ENCODE measurements at regions not wholly inside any gene's neighbourhood (a gene's known extent, or its start where the extent isn't known, plus 50 kb on each side); places are given as distances from the start of the nearest gene placed in this dataset.

DNA sequence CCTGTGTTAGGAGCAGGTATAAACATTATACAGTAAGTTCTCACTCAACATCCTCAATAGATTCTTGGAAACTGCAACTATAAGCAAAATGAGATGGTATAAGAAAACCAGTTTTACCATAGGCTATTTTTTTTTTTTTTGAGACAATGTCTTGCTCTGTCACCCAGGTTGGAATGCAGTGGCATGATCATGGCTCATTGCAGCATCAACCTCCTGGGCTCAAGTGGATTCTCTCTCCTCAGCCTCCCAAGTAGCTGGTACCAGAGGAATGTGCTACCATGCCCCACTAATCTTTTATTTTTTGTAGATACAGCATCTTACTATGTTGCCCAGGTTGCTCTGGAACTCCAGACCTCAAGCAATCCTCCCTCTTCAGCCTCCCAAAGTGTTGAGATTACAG is 50.1 kb upstream of the ADRB2 start:
- H3K4me1 ChIP-seq (ENCODE audit: control insufficient read depth, extremely low read depth, insufficient read depth, low read length) = peaks cover 3% of the 10 kb centered on the region
- BruUV-seq (replicated peaks) = no TSS peak
- dilution Hi-C loops (cut with MboI; ENCODE audit: extremely low pct_ligation_motif_present, low sequenced_read_pairs) (no loop called here), intact Hi-C loops (cut with micrococcal nuclease) (no loop called here)
- H3K9me3 ChIP-seq (replicated peaks; ENCODE audit: control insufficient read depth, insufficient read depth, low read length) = no peaks in the 10 kb centered on the region
- FAIRE-seq = no peak
- no peaks in the 10 kb centered on the region for H4K20me1 ChIP-seq (replicated peaks; ENCODE audit: control insufficient read depth, extremely low read depth, insufficient read depth, low read length)
- H3K79me2 ChIP-seq (ENCODE audit: control insufficient read depth, insufficient read depth, low read length) = no peaks in the 10 kb centered on the region
- no peak overlapping the region for H3K27ac ChIP-seq (ENCODE audit: insufficient read depth, low read depth, low read length)
- no peak overlapping the region for H3K9ac ChIP-seq (replicated peaks; ENCODE audit: extremely low read depth, insufficient read depth, low read length)
- H3K4me3 ChIP-seq (replicated peaks in 1 of 3; ENCODE audit: insufficient read depth in 1 of 3, low read depth in 1 of 3, low read length in 3 of 3) = no peak overlapping the region
- DNase-seq (ENCODE audit: low read depth, low spot score) = no peak
- H3K36me3 ChIP-seq (ENCODE audit: control insufficient read depth in 2 of 2, extremely low read depth in 1 of 2, insufficient read depth in 2 of 2, low read length in 2 of 2) = no peaks in the 10 kb centered on the region
- ChIA-PET POLR2A (no interaction called here), CTCF (interaction anchor here (0.8 to 1.3 kb wide), 3 partner anchors 12 to 45 kb away, joined by 3 to 7 read pairs (median 3); no protein-coding TSS in a partner anchor)
- H3K27me3 ChIP-seq (ENCODE audit: control insufficient read depth in 2 of 2, insufficient read depth in 2 of 2, low read length in 2 of 2) = peaks cover 2 to 4% of the 10 kb centered on the region in 2 experiments
- H2AFZ ChIP-seq (ENCODE audit: low read depth, low read length) = no peak overlapping the region
- no peak overlapping the region for H3K4me2 ChIP-seq (ENCODE audit: insufficient read depth, low read length)
- no peak for TF ChIP-seq EZH2 (IDR thresholded peaks at IDR 0.05; ENCODE audit: borderline replicate concordance, low read depth, low read length, severe bottlenecking)
- TF ChIP-seq, protein P1, sequence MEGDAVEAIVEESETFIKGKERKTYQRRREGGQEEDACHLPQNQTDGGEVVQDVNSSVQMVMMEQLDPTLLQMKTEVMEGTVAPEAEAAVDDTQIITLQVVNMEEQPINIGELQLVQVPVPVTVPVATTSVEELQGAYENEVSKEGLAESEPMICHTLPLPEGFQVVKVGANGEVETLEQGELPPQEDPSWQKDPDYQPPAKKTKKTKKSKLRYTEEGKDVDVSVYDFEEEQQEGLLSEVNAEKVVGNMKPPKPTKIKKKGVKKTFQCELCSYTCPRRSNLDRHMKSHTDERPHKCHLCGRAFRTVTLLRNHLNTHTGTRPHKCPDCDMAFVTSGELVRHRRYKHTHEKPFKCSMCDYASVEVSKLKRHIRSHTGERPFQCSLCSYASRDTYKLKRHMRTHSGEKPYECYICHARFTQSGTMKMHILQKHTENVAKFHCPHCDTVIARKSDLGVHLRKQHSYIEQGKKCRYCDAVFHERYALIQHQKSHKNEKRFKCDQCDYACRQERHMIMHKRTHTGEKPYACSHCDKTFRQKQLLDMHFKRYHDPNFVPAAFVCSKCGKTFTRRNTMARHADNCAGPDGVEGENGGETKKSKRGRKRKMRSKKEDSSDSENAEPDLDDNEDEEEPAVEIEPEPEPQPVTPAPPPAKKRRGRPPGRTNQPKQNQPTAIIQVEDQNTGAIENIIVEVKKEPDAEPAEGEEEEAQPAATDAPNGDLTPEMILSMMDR (IDR thresholded peaks at IDR 0.05; ENCODE audit: extremely low read depth in 1 of 2, insufficient read depth in 1 of 2, low read depth in 1 of 2, low read length in 2 of 2) = no peak
- no peak for TF ChIP-seq POLR2A (IDR thresholded peaks at IDR 0.05; ENCODE audit: low read depth, low read length)
- no peak for TF ChIP-seq MYC (IDR thresholded peaks at IDR 0.05; ENCODE audit: low read depth, low read length)
- TF ChIP-seq POLR2AphosphoS5 (IDR thresholded peaks at IDR 0.05; ENCODE audit: insufficient read depth, low read depth, low read length) = no peak
- TF ChIP-seq, protein P2, sequence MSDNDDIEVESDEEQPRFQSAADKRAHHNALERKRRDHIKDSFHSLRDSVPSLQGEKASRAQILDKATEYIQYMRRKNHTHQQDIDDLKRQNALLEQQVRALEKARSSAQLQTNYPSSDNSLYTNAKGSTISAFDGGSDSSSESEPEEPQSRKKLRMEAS (IDR thresholded peaks at IDR 0.05; ENCODE audit: insufficient read depth, insufficient read length) = no peak
- no peak for TF ChIP-seq JUN (IDR thresholded peaks at IDR 0.05; ENCODE audit: borderline replicate concordance, insufficient read depth, insufficient read length, low read depth)
- TF ChIP-seq FOS (IDR thresholded peaks at IDR 0.05; ENCODE audit: borderline replicate concordance, insufficient read depth, low read length) = no peak
- no peak for TF ChIP-seq GATA2 (IDR thresholded peaks at IDR 0.05; ENCODE audit: insufficient read depth, insufficient read length, low read depth, low read length)
- H3K9me1 ChIP-seq (replicated peaks; ENCODE audit: control insufficient read depth, extremely low read depth, insufficient read depth, low read length) = no peaks in the 10 kb centered on the region
